Pancreas (tissue), 10 donors: ENCODE measurements at regions not wholly inside any gene's neighbourhood (a gene's known extent, or its start where the extent isn't known, plus 50 kb on each side); places are given as distances from the start of the nearest gene placed in this dataset.

ENCODE experiments used
- ATAC-seq, 4 donors: fragments of 200-7000 bp; cut with Tn5 transposase; one replicate each; pipeline versions ENCODE4 v1.8.0 to v1.9.1; 2020; ENCODE audit warnings: mild to moderate bottlenecking in 4 of 4, moderate library complexity in 4 of 4
- DNase-seq, 6 donors: peaks; one replicate each; pipeline ENCODE4 v3.0.0-alpha.2; 2020
- FAIRE-seq: peaks from 2 replicates; lab custom pipeline; 2012; peaks lifted over from hg19 to GRCh38; lab: Jason Lieb, UNC
- H3K27ac ChIP-seq, 4 donors: fragments of 200-600 bp; sonication (generic); 1 replicate in 3 of 4; 2 replicates in 1 of 4; pipeline versions ENCODE4 v1.5.0 to v1.8.0; 2020
- H3K27me3 ChIP-seq, 4 donors: fragments of 200-600 bp; one replicate each; pipeline ENCODE4 v1.8.0; 2021
- H3K36me3 ChIP-seq, 3 donors: fragments of 200-600 bp; sonication (generic) in 1 of 3; one replicate each; pipeline versions ENCODE4 v1.5.0 to v1.8.0; 2020 to 2021
- H3K4me1 ChIP-seq, 3 donors: fragments of 200-600 bp; one replicate each; pipeline ENCODE4 v1.8.0; 2021
- H3K4me3 ChIP-seq, 4 donors: fragments of 200-600 bp; sonication (generic) in 2 of 4; one replicate each; pipeline versions ENCODE4 v1.5.0 to v1.8.0; 2020 to 2021
- H3K9me3 ChIP-seq, 4 donors: fragments of 200-600 bp; one replicate each; pipeline ENCODE4 v1.8.0; 2021
- WGBS, 2 donors: extraction: QIAGEN DNeasy Blood & Tissue Kit; methylation state at CpG; one replicate each; pipeline ENCODE4 v1.1.7; 2013; 5-methylcytosine and 5-hydroxymethylcytosine counted together
- intact Hi-C, 3 donors: fragments of 100-400 bp; cut with DNase I; formaldehyde crosslinking; loops; one replicate each; pipeline versions ENCODE4 v1.11.1 to v1.14.2; 2022
- TF ChIP-seq, protein P1 (sequence below), 4 donors: fragments of 200-600 bp; sonication (generic) in 3 of 4; IDR thresholded peaks; one replicate each; pipeline versions ENCODE4 v1.5.0 to v1.8.0; 2021; ENCODE audit warnings: antibody characterized with exemption in 4 of 4
- donor health status: healthy with polysubstance abuse.
- donor health status: DM: no; HTN: no; CAD: no; lungs with moderate emphysema.
- donor health status: DM: no; HTN: no; CAD: no.
- donor health status: control.
- donor health status: control.
- donor health status: Bipolar disorder and iron deficiency.
- donor health status: DM: yes; HTN: yes; CAD: no.
- donor health status: DM: no; HTN: no; CAD: no.
- donor health status: DM: no; HTN: no; CAD: no.
- donor health status: DM: yes; HTN: yes; CAD: no.

- intact Hi-C loops, result no loop called here
- Histone ChIP-seq H3K4me1 (no peaks in the 10 kb centered on the region), H3K4me3 (no peak overlapping the region), H3K27me3 (no peaks in the 10 kb centered on the region), H3K9me3 (no peaks in the 10 kb centered on the region), H3K27ac (no peak overlapping the region), H3K36me3 (no peaks in the 10 kb centered on the region)
- 84 to 93% methylated on average over 3 of the region's 3 CpGs for WGBS, 2 donors
- DNase-seq, result no peak
- ATAC-seq, result no peak
- TF ChIP-seq, protein P1, sequence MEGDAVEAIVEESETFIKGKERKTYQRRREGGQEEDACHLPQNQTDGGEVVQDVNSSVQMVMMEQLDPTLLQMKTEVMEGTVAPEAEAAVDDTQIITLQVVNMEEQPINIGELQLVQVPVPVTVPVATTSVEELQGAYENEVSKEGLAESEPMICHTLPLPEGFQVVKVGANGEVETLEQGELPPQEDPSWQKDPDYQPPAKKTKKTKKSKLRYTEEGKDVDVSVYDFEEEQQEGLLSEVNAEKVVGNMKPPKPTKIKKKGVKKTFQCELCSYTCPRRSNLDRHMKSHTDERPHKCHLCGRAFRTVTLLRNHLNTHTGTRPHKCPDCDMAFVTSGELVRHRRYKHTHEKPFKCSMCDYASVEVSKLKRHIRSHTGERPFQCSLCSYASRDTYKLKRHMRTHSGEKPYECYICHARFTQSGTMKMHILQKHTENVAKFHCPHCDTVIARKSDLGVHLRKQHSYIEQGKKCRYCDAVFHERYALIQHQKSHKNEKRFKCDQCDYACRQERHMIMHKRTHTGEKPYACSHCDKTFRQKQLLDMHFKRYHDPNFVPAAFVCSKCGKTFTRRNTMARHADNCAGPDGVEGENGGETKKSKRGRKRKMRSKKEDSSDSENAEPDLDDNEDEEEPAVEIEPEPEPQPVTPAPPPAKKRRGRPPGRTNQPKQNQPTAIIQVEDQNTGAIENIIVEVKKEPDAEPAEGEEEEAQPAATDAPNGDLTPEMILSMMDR (IDR thresholded peaks at IDR 0.05), result no peak
- FAIRE-seq, result no peak
Observed at GRCh38 chr2:133801946-133802345, 233.7 kb upstream of the NCKAP5 start.

DNA sequence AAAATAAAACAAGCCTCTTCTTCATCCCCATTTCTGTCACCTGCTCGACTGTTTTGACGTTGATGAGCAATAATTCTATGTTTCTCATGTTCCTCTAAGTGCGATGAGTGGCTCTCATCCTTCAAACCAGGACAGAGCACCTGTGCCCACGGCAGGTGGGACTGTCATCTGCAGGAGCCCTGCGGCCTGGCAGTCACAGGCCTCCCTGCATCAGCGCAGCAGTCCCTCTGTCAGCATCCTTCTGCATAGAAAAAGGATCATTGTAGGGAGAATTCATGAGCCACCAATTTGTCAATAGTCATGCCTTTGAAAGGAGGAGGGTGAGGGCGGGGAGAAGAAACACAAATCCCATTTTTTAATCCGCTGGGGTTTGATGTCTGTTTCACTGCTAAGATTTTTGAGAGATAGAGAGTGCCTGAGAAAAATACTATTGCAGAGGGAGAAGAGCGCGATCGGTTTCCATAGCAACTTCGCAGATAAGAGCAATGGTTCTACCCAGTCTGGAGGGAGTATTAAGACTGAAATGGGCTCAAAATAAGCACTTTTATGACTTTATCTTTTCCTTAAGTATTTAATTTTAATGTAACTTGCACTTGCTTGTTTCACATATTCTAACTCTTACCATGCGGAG lies 234.3 kb upstream of the NCKAP5 start:
- Histone ChIP-seq H3K27me3 (no peaks in the 10 kb centered on the region), H3K36me3 (no peaks in the 10 kb centered on the region), H3K9me3 (no peaks in the 10 kb centered on the region), H3K4me1 (no peaks in the 10 kb centered on the region), H3K4me3 (no peak overlapping the region), H3K27ac (no peak overlapping the region)
- DNase-seq (no peak), FAIRE-seq (no peak), ATAC-seq (no peak)
- TF ChIP-seq, protein P1 (IDR thresholded peaks at IDR 0.05), result no peak
- 77 to 85% methylated on average over 13 of the region's 13 CpGs for WGBS, 2 donors
- intact Hi-C loops, result no loop called here

- FAIRE-seq (no peak), ATAC-seq (no peak), DNase-seq (no peak)
- 73 to 85% methylated on average over 5 of the region's 5 CpGs for WGBS, 2 donors
- Histone ChIP-seq H3K9me3 (no peaks in the 10 kb centered on the region), H3K27me3 (no peaks in the 10 kb centered on the region), H3K4me1 (no peaks in the 10 kb centered on the region), H3K36me3 (no peaks in the 10 kb centered on the region), H3K4me3 (no peak overlapping the region), H3K27ac (no peak overlapping the region)
- TF ChIP-seq, protein P1 (IDR thresholded peaks at IDR 0.05), result no peak
- intact Hi-C loops, result no loop called here
Observed at GRCh38 chr2:133806564-133806963, 238.3 kb upstream of the NCKAP5 start.

DNA sequence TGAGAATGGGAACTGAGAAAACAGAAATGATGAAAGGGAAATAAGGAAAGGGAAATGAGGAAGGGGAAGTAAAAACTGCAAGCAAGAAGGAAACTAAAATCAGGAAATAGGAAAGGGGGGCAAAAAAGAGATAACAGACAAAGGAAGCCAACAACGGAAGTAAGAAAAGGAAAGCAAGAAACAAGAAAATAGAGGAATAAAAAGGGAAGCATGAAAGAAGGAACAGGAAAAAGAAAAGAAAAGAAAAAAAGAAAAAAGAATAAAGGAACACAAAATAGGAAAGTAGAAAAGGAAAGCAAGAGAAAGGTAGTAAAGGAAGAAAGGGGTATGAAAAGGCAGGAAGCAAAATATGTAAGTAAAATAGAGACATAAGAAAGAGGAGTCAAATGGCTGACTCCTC lies 241.2 kb upstream of the NCKAP5 start:
- Histone ChIP-seq H3K4me1 (no peaks in the 10 kb centered on the region), H3K27ac (no peak overlapping the region), H3K9me3 (no peaks in the 10 kb centered on the region), H3K27me3 (no peaks in the 10 kb centered on the region), H3K4me3 (no peak overlapping the region), H3K36me3 (no peaks in the 10 kb centered on the region)
- ATAC-seq, result no peak
- WGBS, 2 donors, result 72 to 100% methylated on average over 1 of the region's 1 CpG
- intact Hi-C loops, result no loop called here
- no peak for FAIRE-seq
- TF ChIP-seq, protein P1 (IDR thresholded peaks at IDR 0.05), result no peak
- DNase-seq, result no peak

GRCh38 chr2:133810559-133810958 lies 242.3 kb upstream of the NCKAP5 start:
- intact Hi-C loops, result no loop called here
- Histone ChIP-seq H3K36me3 (no peaks in the 10 kb centered on the region), H3K4me3 (no peak overlapping the region), H3K27me3 (no peaks in the 10 kb centered on the region), H3K27ac (no peak overlapping the region), H3K4me1 (no peaks in the 10 kb centered on the region), H3K9me3 (no peaks in the 10 kb centered on the region)
- TF ChIP-seq, protein P1 (IDR thresholded peaks at IDR 0.05), result no peak
- WGBS, 2 donors, result 69 to 81% methylated on average over 2 of the region's 2 CpGs
- DNase-seq, result no peak
- no peak for FAIRE-seq
- no peak for ATAC-seq
